GDM1 (cell line): ENCODE measurements at regions not wholly inside any gene's neighbourhood (a gene's known extent, or its start where the extent isn't known, plus 50 kb on each side); places are given as distances from the start of the nearest gene placed in this dataset.
"Not testable (repeated sequence)": the region's sequence is repeated elsewhere in the genome, so short reads cannot be mapped to it uniquely, and the experiment has no call there.

ENCODE experiments used
- DNase-seq: peaks from one replicate; lab custom pipeline; 2025; lab: John Stamatoyannopoulos, UW

GRCh38 chr5:25393957-25394356 is 749.2 kb upstream of the CDH10 start:
- DNase-seq = no peak

GRCh38 chr5:25393256-25393655 is 748.5 kb upstream of the CDH10 start:
- no peak for DNase-seq

- no peak for DNase-seq
These were observed 743.2 kb upstream of the CDH10 start for GRCh38 chr5:25387953-25388352.

GRCh38 chr5:25362799-25363198 is 718.0 kb upstream of the CDH10 start:
- DNase-seq = no peak

GRCh38 chr5:25358919-25359318 is 714.1 kb upstream of the CDH10 start:
- no peak for DNase-seq

GRCh38 chr5:25357605-25358004 is 712.8 kb upstream of the CDH10 start:
- DNase-seq = no peak

- DNase-seq = no peak
These were observed 705.0 kb upstream of the CDH10 start for GRCh38 chr5:25349746-25350145.

GRCh38 chr5:25345240-25345771 is 700.5 kb upstream of the CDH10 start:
- no peak for DNase-seq

GRCh38 chr5:25339541-25339940 is 694.8 kb upstream of the CDH10 start:
- DNase-seq = no peak

GRCh38 chr5:25334350-25334749 is 689.6 kb upstream of the CDH10 start:
- no peak for DNase-seq

- no peak for DNase-seq
These were observed 685.9 kb upstream of the CDH10 start for GRCh38 chr5:25330721-25331120.

GRCh38 chr5:25327172-25327571 is 682.4 kb upstream of the CDH10 start:
- DNase-seq = no peak

GRCh38 chr5:25301836-25302235 is 657.1 kb upstream of the CDH10 start:
- no peak for DNase-seq

GRCh38 chr5:25295067-25295466 is 650.3 kb upstream of the CDH10 start:
- no peak for DNase-seq

GRCh38 chr5:25289766-25290165 is 645.0 kb upstream of the CDH10 start:
- DNase-seq = not testable (repeated sequence)

GRCh38 chr5:25286319-25286718 is 641.5 kb upstream of the CDH10 start:
- DNase-seq = no peak

- no peak for DNase-seq
These were observed 640.4 kb upstream of the CDH10 start for GRCh38 chr5:25285136-25285535.

GRCh38 chr5:25263507-25263906 is 618.7 kb upstream of the CDH10 start:
- not testable (repeated sequence) for DNase-seq

- DNase-seq = no peak
These were observed 617.4 kb upstream of the CDH10 start for GRCh38 chr5:25262221-25262620.

- DNase-seq = no peak
These were observed 610.4 kb upstream of the CDH10 start for GRCh38 chr5:25255128-25255527.

GRCh38 chr5:25241981-25242380 is 597.2 kb upstream of the CDH10 start:
- DNase-seq = no peak

- not testable (repeated sequence) for DNase-seq
These were observed 593.9 kb upstream of the CDH10 start for GRCh38 chr5:25238720-25239119.

GRCh38 chr5:25224316-25224982 is 579.7 kb upstream of the CDH10 start:
- no peak for DNase-seq

GRCh38 chr5:25199902-25200301 is 555.1 kb upstream of the CDH10 start:
- DNase-seq = not testable (repeated sequence)
